AG09309 (cell line): ENCODE measurements at regions not wholly inside any gene's neighbourhood (a gene's known extent, or its start where the extent isn't known, plus 50 kb on each side); places are given as distances from the start of the nearest gene placed in this dataset.

Experiments used
- DNase-seq: peaks from one replicate; pipeline ENCODE4 v3.0.0-alpha.2; 2010; ENCODE audit warnings: low read depth
- H3K4me3 ChIP-seq: 2 replicates; pipeline ENCODE4 v1.5.1; 2011; ENCODE audit warnings: mild to moderate bottlenecking, low read depth, low read length, moderate library complexity; ENCODE audit not compliant: control insufficient read depth
- TF ChIP-seq, protein P1 (sequence below): IDR thresholded peaks from 2 replicates; pipeline ENCODE4 v1.5.1; 2011; ENCODE audit warnings: mild to moderate bottlenecking, low read depth, low read length, inconsistent platforms; ENCODE audit not compliant: insufficient read depth, control insufficient read depth; ENCODE audit errors: missing control alignments

DNA sequence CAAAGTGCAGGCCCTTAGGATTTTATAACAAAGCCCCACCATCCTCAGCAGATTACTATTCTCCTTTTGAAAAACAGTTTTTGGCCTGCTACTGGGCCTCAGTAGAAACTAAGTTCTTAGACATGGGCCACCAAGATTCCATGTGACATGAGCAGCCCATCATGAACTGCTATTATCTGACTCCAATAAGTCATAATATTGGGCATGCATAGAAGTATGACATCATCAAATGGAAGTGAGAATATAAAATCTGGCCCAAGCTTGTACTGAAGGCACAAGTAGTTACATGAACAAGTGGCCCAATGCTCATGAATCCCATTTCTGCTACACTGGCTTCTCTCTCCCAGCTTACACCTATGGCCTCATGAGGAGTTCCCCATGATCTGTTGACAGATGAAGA lies 404.8 kb downstream of the EPHA5 start:
- TF ChIP-seq, protein P1, sequence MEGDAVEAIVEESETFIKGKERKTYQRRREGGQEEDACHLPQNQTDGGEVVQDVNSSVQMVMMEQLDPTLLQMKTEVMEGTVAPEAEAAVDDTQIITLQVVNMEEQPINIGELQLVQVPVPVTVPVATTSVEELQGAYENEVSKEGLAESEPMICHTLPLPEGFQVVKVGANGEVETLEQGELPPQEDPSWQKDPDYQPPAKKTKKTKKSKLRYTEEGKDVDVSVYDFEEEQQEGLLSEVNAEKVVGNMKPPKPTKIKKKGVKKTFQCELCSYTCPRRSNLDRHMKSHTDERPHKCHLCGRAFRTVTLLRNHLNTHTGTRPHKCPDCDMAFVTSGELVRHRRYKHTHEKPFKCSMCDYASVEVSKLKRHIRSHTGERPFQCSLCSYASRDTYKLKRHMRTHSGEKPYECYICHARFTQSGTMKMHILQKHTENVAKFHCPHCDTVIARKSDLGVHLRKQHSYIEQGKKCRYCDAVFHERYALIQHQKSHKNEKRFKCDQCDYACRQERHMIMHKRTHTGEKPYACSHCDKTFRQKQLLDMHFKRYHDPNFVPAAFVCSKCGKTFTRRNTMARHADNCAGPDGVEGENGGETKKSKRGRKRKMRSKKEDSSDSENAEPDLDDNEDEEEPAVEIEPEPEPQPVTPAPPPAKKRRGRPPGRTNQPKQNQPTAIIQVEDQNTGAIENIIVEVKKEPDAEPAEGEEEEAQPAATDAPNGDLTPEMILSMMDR = no peak
- DNase-seq = no peak

DNA sequence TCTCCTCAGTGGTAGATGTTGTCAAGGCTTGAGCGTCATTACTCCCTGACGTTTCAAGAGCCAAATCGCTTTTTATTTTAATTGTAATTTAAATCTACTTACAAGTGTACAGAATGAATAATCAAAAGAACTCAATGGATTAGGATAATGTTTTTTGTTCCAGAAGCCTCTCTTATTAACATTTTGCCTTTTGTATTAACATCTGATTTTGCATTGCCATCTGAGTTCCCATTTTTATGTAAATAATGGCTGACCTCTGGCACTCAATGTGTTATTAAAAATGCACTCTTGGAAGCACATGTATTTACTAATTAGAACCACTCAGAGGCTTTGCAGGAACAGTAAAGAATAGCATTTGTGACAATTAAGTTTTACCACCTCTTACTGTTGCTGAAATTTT lies 411.0 kb downstream of the EPHA5 start:
- TF ChIP-seq, protein P1 = no peak
- no peak overlapping the region for H3K4me3 ChIP-seq
- no peak for DNase-seq

More for the DNA sequence above, 404.8 kb downstream of the EPHA5 start:
- H3K4me3 ChIP-seq = no peak overlapping the region

DNA sequence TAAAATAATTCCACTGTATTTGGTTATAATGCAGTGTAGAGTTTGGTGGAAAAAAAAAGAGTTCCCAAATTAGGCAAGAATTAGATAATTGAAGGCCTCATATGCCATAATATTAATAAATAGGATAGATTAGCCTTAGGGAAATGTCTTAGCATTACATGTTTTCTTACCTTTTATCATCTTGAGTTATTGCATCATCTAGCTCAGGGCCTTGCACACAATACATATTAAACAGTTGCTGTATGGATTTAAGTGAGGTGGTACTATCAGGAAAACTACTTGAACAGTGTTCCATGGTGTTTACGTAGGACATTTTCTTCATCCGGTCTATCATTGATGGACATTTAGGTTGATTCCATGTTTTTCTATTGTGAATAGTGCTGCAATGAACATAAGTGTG lies 419.4 kb downstream of the EPHA5 start:
- no peak overlapping the region for H3K4me3 ChIP-seq
- TF ChIP-seq, protein P1 = no peak
- no peak for DNase-seq

DNA sequence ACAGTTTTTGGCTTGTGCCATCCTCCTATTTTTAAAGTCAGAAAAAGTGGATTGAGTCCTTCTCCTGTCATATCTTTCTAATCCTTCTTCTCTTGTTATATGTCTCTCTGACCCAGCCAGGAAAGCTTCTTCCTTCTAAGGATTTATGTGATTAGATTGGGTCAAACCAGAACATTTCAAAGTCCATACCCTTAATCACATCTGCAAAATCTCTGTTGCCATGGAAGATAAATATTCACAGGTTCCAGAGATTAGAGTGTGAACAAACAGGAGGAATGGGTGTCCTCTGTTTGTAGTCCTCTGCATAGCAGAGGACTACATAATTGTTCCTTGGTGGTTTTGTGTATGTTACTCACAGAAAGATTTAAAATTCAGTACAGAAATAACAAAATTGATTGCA lies 421.2 kb downstream of the EPHA5 start:
- H3K4me3 ChIP-seq = no peak overlapping the region
- DNase-seq = no peak
- TF ChIP-seq, protein P1 = no peak

DNA sequence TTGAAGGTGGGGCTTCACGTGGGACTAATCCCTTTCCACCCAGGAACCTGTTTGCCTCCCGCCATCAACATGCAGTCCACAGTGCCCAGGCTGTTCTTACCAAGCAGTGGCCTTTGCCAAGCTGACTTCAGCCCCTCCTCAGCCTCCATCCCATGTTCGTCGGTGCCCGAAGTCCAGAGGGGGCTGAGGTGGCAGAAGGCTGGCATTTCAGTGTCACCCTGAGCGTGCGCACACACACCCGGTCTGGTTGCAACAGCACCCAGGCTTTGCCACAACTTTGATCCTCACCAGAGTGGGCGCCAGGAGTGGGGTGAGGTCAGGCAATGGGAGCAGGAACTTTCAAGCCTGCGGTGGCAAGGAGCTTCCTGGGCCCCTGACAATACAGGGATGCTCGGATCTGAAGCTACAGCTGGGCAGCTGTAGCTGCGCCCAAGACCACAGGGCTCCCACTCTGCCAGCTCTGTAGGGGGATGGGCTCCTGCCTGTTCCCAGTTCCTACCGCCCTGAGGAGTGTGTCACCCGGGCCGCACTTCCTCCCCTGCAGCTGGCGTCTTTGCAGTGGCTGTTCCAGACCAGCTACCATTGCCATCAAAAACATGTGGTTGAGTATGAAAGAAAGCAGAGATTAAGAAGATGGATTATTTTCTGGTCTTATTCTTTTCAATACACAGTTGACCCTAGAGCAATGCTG lies 428.0 kb downstream of the EPHA5 start:
- TF ChIP-seq, protein P1 = no peak
- DNase-seq = no peak
- H3K4me3 ChIP-seq = no peak overlapping the region

DNA sequence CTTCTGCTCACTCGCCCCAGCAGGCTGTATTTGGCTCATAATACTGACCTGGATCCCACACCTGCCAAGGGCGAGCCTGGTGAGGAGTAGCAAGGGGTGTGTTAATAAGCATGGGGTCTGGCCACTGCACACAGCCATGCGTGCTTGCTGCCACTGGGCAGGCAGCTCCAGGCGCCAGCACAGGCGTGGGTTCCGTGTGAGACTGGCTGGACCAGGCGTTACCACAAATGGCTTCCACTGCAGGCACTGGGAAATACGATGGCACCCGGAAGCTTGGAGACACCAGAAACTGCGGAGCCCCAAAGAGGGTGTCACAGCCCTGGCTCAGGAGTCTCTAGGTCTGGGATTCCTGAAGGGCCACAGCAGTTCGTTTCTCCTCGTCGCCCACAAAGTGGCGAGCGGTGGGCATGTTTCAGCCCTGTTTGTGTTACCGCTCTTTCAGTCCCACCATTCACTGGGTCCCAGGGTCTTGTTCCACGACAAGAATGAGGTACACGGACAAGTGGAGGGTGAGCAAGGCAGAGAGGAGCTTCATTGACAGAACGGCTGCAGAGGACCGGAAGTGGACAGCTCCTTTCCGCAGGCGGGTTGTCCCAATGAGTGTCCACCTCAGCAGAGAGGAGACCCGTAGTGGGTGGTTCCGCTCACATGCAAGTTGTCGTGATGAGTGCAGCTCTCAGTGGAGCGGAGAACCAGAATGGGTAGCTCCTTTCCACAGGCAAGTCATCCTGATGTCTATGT lies 428.9 kb downstream of the EPHA5 start:
- H3K4me3 ChIP-seq = no peak overlapping the region
- TF ChIP-seq, protein P1 = no peak
- DNase-seq = no peak
